Spleen (tissue), 11 donors: ENCODE measurements at regions not wholly inside any gene's neighbourhood (a gene's known extent, or its start where the extent isn't known, plus 50 kb on each side); places are given as distances from the start of the nearest gene placed in this dataset.
A peak's percentile ranks its signal among the peaks of the same experiment; 100 is the strongest.

ENCODE experiments used
- DNase-seq: peaks from one replicate; pipeline ENCODE4 v3.0.0-alpha.2; 2020
- H3K27ac ChIP-seq, 8 donors: fragments of 200-600 bp; sonication (generic) in 7 of 8; 1 replicate in 4 of 8; 2 replicates in 4 of 8; pipeline versions ENCODE4 v1.5.0 to v1.8.0; 2016 to 2021; ENCODE audit warnings: inconsistent platforms in 4 of 8, mild to moderate bottlenecking in 4 of 8, moderate library complexity in 1 of 8
- H3K27me3 ChIP-seq, 7 donors: fragments of 200-600 bp; sonication (generic) in 6 of 7; replicated peaks in 1 of 7; 1 replicate in 4 of 7; 2 replicates in 3 of 7; pipeline versions ENCODE4 v1.5.0 to v1.8.0; 2016 to 2021; ENCODE audit warnings: inconsistent platforms in 3 of 7, mild to moderate bottlenecking in 1 of 7
- H3K36me3 ChIP-seq, 6 donors: fragments of 200-600 bp; sonication (generic) in 5 of 6; 1 replicate in 4 of 6; 2 replicates in 2 of 6; pipeline versions ENCODE4 v1.5.0 to v1.8.0; 2016 to 2021; ENCODE audit warnings: inconsistent platforms in 2 of 6
- H3K4me1 ChIP-seq, 6 donors: fragments of 200-600 bp; sonication (generic) in 5 of 6; 1 replicate in 3 of 6; 2 replicates in 3 of 6; pipeline versions ENCODE4 v1.5.0 to v1.8.0; 2016 to 2021; ENCODE audit warnings: inconsistent platforms in 3 of 6
- H3K4me3 ChIP-seq, 8 donors: fragments of 200-600 bp; sonication (generic) in 7 of 8; 1 replicate in 4 of 8; 2 replicates in 4 of 8; pipeline versions ENCODE4 v1.5.0 to v1.8.0; 2016 to 2021; ENCODE audit warnings: inconsistent platforms in 4 of 8, mild to moderate bottlenecking in 4 of 8, moderate library complexity in 2 of 8
- H3K9me3 ChIP-seq, 8 donors: fragments of 200-600 bp; sonication (generic) in 7 of 8; 1 replicate in 4 of 8; 2 replicates in 4 of 8; pipeline versions ENCODE4 v1.5.0 to v1.8.0; 2016 to 2021; ENCODE audit warnings: inconsistent platforms in 4 of 8
- CTCF ChIP-seq, 11 experiments: fragments of 200-600 bp in 7 of 11; fragments of 450-650 bp in 4 of 11; sonication (generic) in 4 of 11; IDR thresholded peaks in 8 of 11; conservative IDR thresholded peaks in 3 of 11; 1 replicate in 7 of 11; 2 replicates in 4 of 11; pipeline versions ENCODE4 v1.4.0 to v1.8.0; 2016 to 2021; ENCODE audit warnings: antibody characterized with exemption in 11 of 11, inconsistent platforms in 4 of 11, mild to moderate bottlenecking in 1 of 11
- POLR2A ChIP-seq, 3 donors: fragments of 450-650 bp; IDR thresholded peaks; one replicate each; pipeline ENCODE4 v1.5.1; 2017; ENCODE audit warnings: antibody characterized with exemption in 3 of 3, mild to moderate bottlenecking in 1 of 3
- POLR2AphosphoS5 ChIP-seq, 3 donors: sonication (generic); formaldehyde crosslinking; IDR thresholded peaks; one replicate each; pipeline ENCODE4 v1.5.1; 2017; ENCODE audit warnings: antibody characterized with exemption in 3 of 3
- WGBS, 5 donors: extraction: QIAGEN DNeasy Blood & Tissue Kit in 3 of 5; methylation state at CpG; one replicate each; pipeline versions ENCODE4 v1.1.5 to v1.1.7; 2013 to 2018; 5-methylcytosine and 5-hydroxymethylcytosine counted together
- intact Hi-C: fragments of 100-400 bp; cut with DNase I; formaldehyde crosslinking; loops from one replicate; pipeline ENCODE4 v1.15.0; 2023; ENCODE audit warnings: low total_unique reads
- donor health status: healthy with polysubstance abuse.
- donor health status: DM: no; HTN: no; CAD: no; lungs with moderate emphysema.
- donor health status: DM: no; HTN: no; CAD: no.
- donor health status: Bipolar disorder and iron deficiency.
- donor health status: healthy.
- donor health status: DM: no; HTN: no; CAD: no.
- donor health status: DM: yes; HTN: yes; CAD: no.

GRCh38 chr9:80242022-80242421 lies 670.3 kb downstream of the TLE4 start:
- no peak overlapping the region for H3K4me3 ChIP-seq
- H3K36me3 ChIP-seq, result peaks cover 0 to 5% (median 0%) of the 10 kb centered on the region in 6 donors
- 65 to 87% (median 73%) methylated on average over 2 of the region's 2 CpGs for WGBS, 5 donors
- DNase-seq, result no peak
- no peak overlapping the region for H3K27ac ChIP-seq
- no peaks in the 10 kb centered on the region for H3K27me3 ChIP-seq
- intact Hi-C loops, result no loop called here
- TF ChIP-seq POLR2A (IDR thresholded peaks at IDR 0.05) (no peak), CTCF (IDR thresholded peaks at IDR 0.05 in 8 of 11, conservative IDR thresholded peaks at IDR 0.05 in 3 of 11) (no peak), POLR2AphosphoS5 (IDR thresholded peaks at IDR 0.05) (no peak)
- H3K9me3 ChIP-seq, result peaks cover 0 to 45% (median 9%) of the 10 kb centered on the region in 8 donors
- no peaks in the 10 kb centered on the region for H3K4me1 ChIP-seq

- intact Hi-C loops, result no loop called here
- DNase-seq, result no peak
- H3K4me1 ChIP-seq, result no peaks in the 10 kb centered on the region
- no peak overlapping the region for H3K4me3 ChIP-seq
- peaks cover 0 to 40% (median 7%) of the 10 kb centered on the region in 8 donors for H3K9me3 ChIP-seq
- no peak overlapping the region for H3K27ac ChIP-seq
- WGBS, 5 donors, result 86 to 97% (median 91%) methylated on average over 1 of the region's 1 CpG
- H3K36me3 ChIP-seq, result no peaks in the 10 kb centered on the region
- TF ChIP-seq CTCF (IDR thresholded peaks at IDR 0.05 in 8 of 11, conservative IDR thresholded peaks at IDR 0.05 in 3 of 11) (no peak), POLR2AphosphoS5 (IDR thresholded peaks at IDR 0.05) (no peak), POLR2A (IDR thresholded peaks at IDR 0.05) (no peak)
- no peaks in the 10 kb centered on the region for H3K27me3 ChIP-seq
Measured at GRCh38 chr9:80235752-80236151, 664.0 kb downstream of the TLE4 start.

GRCh38 chr9:80233906-80234305 lies 662.1 kb downstream of the TLE4 start:
- intact Hi-C loops, result no loop called here
- 61 to 83% (median 72%) methylated on average over 2 of the region's 2 CpGs for WGBS, 5 donors
- TF ChIP-seq CTCF (IDR thresholded peaks at IDR 0.05 in 8 of 11, conservative IDR thresholded peaks at IDR 0.05 in 3 of 11) (no peak), POLR2AphosphoS5 (IDR thresholded peaks at IDR 0.05) (no peak), POLR2A (IDR thresholded peaks at IDR 0.05) (no peak)
- H3K27ac ChIP-seq, result peak overlapping the region in 1 of 8 donors; percentile 62
- peak overlapping the region in 3 of 8 donors; percentile 8 to 58 (median 11) for H3K4me3 ChIP-seq
- H3K36me3 ChIP-seq, result no peaks in the 10 kb centered on the region
- no peaks in the 10 kb centered on the region for H3K27me3 ChIP-seq
- H3K9me3 ChIP-seq, result peaks cover 0 to 44% (median 10%) of the 10 kb centered on the region in 8 donors
- DNase-seq, result no peak
- H3K4me1 ChIP-seq, result no peaks in the 10 kb centered on the region

GRCh38 chr9:80233102-80233843 lies 661.5 kb downstream of the TLE4 start:
- no peaks in the 10 kb centered on the region for H3K4me1 ChIP-seq
- H3K4me3 ChIP-seq, result peak overlapping the region in 2 of 8 donors; percentile 11 to 58
- no peaks in the 10 kb centered on the region for H3K27me3 ChIP-seq
- intact Hi-C loops, result no loop called here
- TF ChIP-seq POLR2A (IDR thresholded peaks at IDR 0.05) (no peak), CTCF (IDR thresholded peaks at IDR 0.05 in 8 of 11, conservative IDR thresholded peaks at IDR 0.05 in 3 of 11) (no peak), POLR2AphosphoS5 (IDR thresholded peaks at IDR 0.05) (no peak)
- H3K27ac ChIP-seq, result peak overlapping the region in 4 of 8 donors; percentile 35 to 80 (median 57)
- whole genome bisulfite sequencing, 5 donors, result 83 to 95% (median 88%) methylated on average over 1 of the region's 1 CpG
- no peak for DNase-seq
- peaks cover 0 to 44% (median 11%) of the 10 kb centered on the region in 8 donors for H3K9me3 ChIP-seq
- no peaks in the 10 kb centered on the region for H3K36me3 ChIP-seq
